Liver (tissue), 8 donors: ENCODE measurements at regions not wholly inside any gene's neighbourhood (a gene's known extent, or its start where the extent isn't known, plus 50 kb on each side); places are given as distances from the start of the nearest gene placed in this dataset.

ENCODE experiments used
- DNase-seq: peaks from one replicate; pipeline ENCODE4 v3.0.0-alpha.2; 2017; ENCODE audit warnings: low spot score
- H3K27ac ChIP-seq, 2 donors: one replicate each; pipeline ENCODE4 v1.7.0; 2013; ENCODE audit warnings: inconsistent platforms in 2 of 2, low read length in 2 of 2, control low read depth in 1 of 2, low read depth in 1 of 2, mild to moderate bottlenecking in 1 of 2
- H3K27me3 ChIP-seq, 4 donors: one replicate each; pipeline versions ENCODE4 v1.6.1 to v1.7.0; 2013; ENCODE audit warnings: low read length in 3 of 4, inconsistent platforms in 1 of 4, mild to moderate bottlenecking in 1 of 4, moderate library complexity in 1 of 4; ENCODE audit not compliant: control insufficient read depth in 4 of 4, insufficient read depth in 4 of 4
- H3K36me3 ChIP-seq, 4 donors: one replicate each; pipeline versions ENCODE4 v1.6.1 to v1.7.0; 2013; ENCODE audit warnings: low read length in 3 of 4, mild to moderate bottlenecking in 3 of 4, low read depth in 1 of 4, moderate library complexity in 1 of 4; ENCODE audit not compliant: control insufficient read depth in 4 of 4, insufficient read depth in 3 of 4
- H3K4me1 ChIP-seq, 4 donors: one replicate each; pipeline versions ENCODE4 v1.6.1 to v1.7.0; 2013; ENCODE audit warnings: low read length in 3 of 4, mild to moderate bottlenecking in 3 of 4, moderate library complexity in 1 of 4; ENCODE audit not compliant: control insufficient read depth in 4 of 4, insufficient read depth in 4 of 4
- H3K4me3 ChIP-seq, 3 donors: one replicate each; pipeline versions ENCODE4 v1.6.1 to v1.7.0; 2013; ENCODE audit warnings: low read length in 3 of 3, control low read depth in 1 of 3, low read depth in 1 of 3, mild to moderate bottlenecking in 1 of 3
- H3K9ac ChIP-seq, 2 donors: one replicate each; pipeline ENCODE4 v1.7.0; 2013; ENCODE audit warnings: low read length in 2 of 2, mild to moderate bottlenecking in 2 of 2, moderate library complexity in 2 of 2, control low read depth in 1 of 2, low read depth in 1 of 2
- H3K9me3 ChIP-seq, 4 donors: one replicate each; pipeline versions ENCODE4 v1.6.1 to v1.7.0; 2013; ENCODE audit warnings: low read length in 3 of 4; ENCODE audit not compliant: control insufficient read depth in 4 of 4
- EGR1 ChIP-seq, 2 donors: IDR thresholded peaks; 2 replicates each; pipeline ENCODE4 v1.6.1; 2016 to 2018; ENCODE audit warnings: antibody characterized with exemption in 2 of 2, low read depth in 2 of 2
- FOXA1 ChIP-seq: IDR thresholded peaks from 2 replicates; pipeline ENCODE4 v1.6.1; 2016; ENCODE audit warnings: antibody characterized with exemption
- FOXA2 ChIP-seq: IDR thresholded peaks from 2 replicates; pipeline ENCODE4 v1.6.1; 2016; ENCODE audit warnings: antibody characterized with exemption
- GABPA ChIP-seq, 2 donors: IDR thresholded peaks in 1 of 2; conservative IDR thresholded peaks in 1 of 2; 2 replicates each; pipeline ENCODE4 v1.6.1; 2016; ENCODE audit warnings: antibody characterized with exemption in 2 of 2, mild to moderate bottlenecking in 1 of 2, moderate library complexity in 1 of 2
- HNF4A ChIP-seq, 2 donors: conservative IDR thresholded peaks; 2 replicates each; pipeline ENCODE4 v1.6.1; 2016; ENCODE audit warnings: antibody characterized with exemption in 2 of 2, mild to moderate bottlenecking in 2 of 2
- HNF4G ChIP-seq: IDR thresholded peaks from 2 replicates; pipeline ENCODE4 v1.6.1; 2016; ENCODE audit warnings: antibody characterized with exemption
- JUND ChIP-seq, 2 donors: IDR thresholded peaks; 2 replicates each; pipeline ENCODE4 v1.6.1; 2016; ENCODE audit warnings: antibody characterized with exemption in 2 of 2
- NR2F2 ChIP-seq: IDR thresholded peaks from 2 replicates; pipeline ENCODE4 v1.6.1; 2016; ENCODE audit warnings: antibody characterized with exemption
- RXRA ChIP-seq, 2 donors: IDR thresholded peaks; 2 replicates each; pipeline ENCODE4 v1.6.1; 2017 to 2018; ENCODE audit warnings: antibody characterized with exemption in 2 of 2, mild to moderate bottlenecking in 1 of 2
- SP1 ChIP-seq: IDR thresholded peaks from 2 replicates; pipeline ENCODE4 v1.6.1; 2018; ENCODE audit warnings: antibody characterized with exemption, mild to moderate bottlenecking
- TAF1 ChIP-seq: conservative IDR thresholded peaks from 2 replicates; pipeline ENCODE4 v1.6.1; 2016; ENCODE audit warnings: antibody characterized with exemption, mild to moderate bottlenecking
- YY1 ChIP-seq: IDR thresholded peaks from 2 replicates; pipeline ENCODE4 v1.6.1; 2016; ENCODE audit warnings: antibody characterized with exemption, mild to moderate bottlenecking
- WGBS: extraction: QIAGEN DNeasy Blood & Tissue Kit; methylation state at CpG from one replicate; pipeline ENCODE4 v1.1.7; 2013; 5-methylcytosine and 5-hydroxymethylcytosine counted together
- TF ChIP-seq, protein P1 (sequence below): IDR thresholded peaks from 2 replicates; pipeline ENCODE4 v1.6.1; 2016; ENCODE audit warnings: antibody characterized with exemption
- TF ChIP-seq, protein P2 (sequence below): fragments of 150-350 bp; IDR thresholded peaks from 2 replicates; pipeline ENCODE4 v1.5.1; 2017; ENCODE audit warnings: improper control_type of control experiment, low read depth, low read length; ENCODE audit not compliant: missing input control
- TF ChIP-seq, protein P3 (sequence below): IDR thresholded peaks from 2 replicates; pipeline ENCODE4 v1.6.1; 2016; ENCODE audit warnings: antibody characterized with exemption, mild to moderate bottlenecking
- TF ChIP-seq, protein P4 (sequence below): IDR thresholded peaks from 2 replicates; pipeline ENCODE4 v1.6.1; 2016; ENCODE audit warnings: antibody characterized with exemption
- donor health status: healthy.
- donor health status: healthy.
- donor health status: healthy.
- donor health status: healthy.
- donor health status: healthy.

DNA sequence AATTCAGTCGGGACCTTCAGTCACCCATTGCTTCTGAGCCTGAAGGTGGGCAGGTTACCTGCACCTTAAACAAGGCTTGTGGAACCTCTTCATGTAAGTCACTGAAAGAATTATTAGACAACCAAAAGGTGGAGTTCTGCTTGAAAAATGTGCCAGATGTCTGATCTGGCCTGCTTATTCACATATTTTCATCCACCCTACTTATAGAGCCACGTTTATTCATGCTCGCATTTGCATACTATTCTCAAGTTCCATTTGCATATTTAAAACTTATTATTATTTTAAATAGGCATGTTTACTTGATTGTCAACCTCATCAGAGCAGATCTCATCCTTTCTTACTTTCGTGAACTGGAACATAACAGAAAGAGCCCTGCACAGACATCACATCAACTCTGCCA, 140.0 kb upstream of the NABP1 start:
- H3K36me3 ChIP-seq: no peaks in the 10 kb centered on the region
- 87% methylated on average over 4 of the region's 4 CpGs for WGBS

DNA sequence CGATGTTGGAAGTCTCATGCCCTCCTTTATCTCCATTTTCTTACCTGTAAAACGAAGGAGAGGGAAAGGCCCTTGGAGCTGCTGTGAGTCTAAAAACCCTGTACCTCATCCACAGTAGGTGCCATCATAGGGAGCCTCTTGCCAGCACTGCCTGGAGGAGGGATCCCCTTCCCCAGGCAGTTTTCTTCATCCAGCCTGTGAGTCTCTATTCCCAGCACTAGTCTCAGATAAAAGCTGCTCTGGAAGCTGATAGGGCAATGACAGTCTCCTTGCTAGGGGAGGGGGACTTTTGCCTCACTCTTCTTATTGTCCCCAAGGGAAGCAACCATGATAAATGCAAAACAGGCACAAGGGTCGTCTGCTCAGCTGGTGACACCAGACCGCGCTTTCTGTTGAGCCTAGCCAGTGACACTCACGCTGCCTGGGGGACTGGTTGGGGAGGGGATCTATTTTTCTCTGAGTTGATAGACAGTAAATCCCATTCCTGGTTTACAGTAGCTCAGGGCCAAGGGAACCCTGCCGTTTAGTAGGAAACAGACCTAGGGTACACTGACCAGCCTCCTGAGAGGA, 139.5 kb upstream of the NABP1 start:
- H3K9ac ChIP-seq: no peak overlapping the region
- 77% methylated on average over 7 of the region's 7 CpGs for WGBS
- TF ChIP-seq, protein P1, sequence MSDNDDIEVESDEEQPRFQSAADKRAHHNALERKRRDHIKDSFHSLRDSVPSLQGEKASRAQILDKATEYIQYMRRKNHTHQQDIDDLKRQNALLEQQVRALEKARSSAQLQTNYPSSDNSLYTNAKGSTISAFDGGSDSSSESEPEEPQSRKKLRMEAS: no peak
- TF ChIP-seq SP1 (no peak), JUND (IDR thresholded peaks at IDR 0.05) (no peak), NR2F2 (no peak), FOXA2 (no peak), YY1 (no peak), RXRA (IDR thresholded peaks at IDR 0.05) (no peak), EGR1 (IDR thresholded peaks at IDR 0.05; ENCODE audit: low read depth in 2 of 2) (no peak), TAF1 (no peak), HNF4G (no peak), FOXA1 (no peak), HNF4A (conservative IDR thresholded peaks at IDR 0.05) (no peak)
- TF ChIP-seq, protein P2, sequence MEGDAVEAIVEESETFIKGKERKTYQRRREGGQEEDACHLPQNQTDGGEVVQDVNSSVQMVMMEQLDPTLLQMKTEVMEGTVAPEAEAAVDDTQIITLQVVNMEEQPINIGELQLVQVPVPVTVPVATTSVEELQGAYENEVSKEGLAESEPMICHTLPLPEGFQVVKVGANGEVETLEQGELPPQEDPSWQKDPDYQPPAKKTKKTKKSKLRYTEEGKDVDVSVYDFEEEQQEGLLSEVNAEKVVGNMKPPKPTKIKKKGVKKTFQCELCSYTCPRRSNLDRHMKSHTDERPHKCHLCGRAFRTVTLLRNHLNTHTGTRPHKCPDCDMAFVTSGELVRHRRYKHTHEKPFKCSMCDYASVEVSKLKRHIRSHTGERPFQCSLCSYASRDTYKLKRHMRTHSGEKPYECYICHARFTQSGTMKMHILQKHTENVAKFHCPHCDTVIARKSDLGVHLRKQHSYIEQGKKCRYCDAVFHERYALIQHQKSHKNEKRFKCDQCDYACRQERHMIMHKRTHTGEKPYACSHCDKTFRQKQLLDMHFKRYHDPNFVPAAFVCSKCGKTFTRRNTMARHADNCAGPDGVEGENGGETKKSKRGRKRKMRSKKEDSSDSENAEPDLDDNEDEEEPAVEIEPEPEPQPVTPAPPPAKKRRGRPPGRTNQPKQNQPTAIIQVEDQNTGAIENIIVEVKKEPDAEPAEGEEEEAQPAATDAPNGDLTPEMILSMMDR: no peak
- TF ChIP-seq, protein P3, sequence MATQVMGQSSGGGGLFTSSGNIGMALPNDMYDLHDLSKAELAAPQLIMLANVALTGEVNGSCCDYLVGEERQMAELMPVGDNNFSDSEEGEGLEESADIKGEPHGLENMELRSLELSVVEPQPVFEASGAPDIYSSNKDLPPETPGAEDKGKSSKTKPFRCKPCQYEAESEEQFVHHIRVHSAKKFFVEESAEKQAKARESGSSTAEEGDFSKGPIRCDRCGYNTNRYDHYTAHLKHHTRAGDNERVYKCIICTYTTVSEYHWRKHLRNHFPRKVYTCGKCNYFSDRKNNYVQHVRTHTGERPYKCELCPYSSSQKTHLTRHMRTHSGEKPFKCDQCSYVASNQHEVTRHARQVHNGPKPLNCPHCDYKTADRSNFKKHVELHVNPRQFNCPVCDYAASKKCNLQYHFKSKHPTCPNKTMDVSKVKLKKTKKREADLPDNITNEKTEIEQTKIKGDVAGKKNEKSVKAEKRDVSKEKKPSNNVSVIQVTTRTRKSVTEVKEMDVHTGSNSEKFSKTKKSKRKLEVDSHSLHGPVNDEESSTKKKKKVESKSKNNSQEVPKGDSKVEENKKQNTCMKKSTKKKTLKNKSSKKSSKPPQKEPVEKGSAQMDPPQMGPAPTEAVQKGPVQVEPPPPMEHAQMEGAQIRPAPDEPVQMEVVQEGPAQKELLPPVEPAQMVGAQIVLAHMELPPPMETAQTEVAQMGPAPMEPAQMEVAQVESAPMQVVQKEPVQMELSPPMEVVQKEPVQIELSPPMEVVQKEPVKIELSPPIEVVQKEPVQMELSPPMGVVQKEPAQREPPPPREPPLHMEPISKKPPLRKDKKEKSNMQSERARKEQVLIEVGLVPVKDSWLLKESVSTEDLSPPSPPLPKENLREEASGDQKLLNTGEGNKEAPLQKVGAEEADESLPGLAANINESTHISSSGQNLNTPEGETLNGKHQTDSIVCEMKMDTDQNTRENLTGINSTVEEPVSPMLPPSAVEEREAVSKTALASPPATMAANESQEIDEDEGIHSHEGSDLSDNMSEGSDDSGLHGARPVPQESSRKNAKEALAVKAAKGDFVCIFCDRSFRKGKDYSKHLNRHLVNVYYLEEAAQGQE: no peak
- TF ChIP-seq, protein P4, sequence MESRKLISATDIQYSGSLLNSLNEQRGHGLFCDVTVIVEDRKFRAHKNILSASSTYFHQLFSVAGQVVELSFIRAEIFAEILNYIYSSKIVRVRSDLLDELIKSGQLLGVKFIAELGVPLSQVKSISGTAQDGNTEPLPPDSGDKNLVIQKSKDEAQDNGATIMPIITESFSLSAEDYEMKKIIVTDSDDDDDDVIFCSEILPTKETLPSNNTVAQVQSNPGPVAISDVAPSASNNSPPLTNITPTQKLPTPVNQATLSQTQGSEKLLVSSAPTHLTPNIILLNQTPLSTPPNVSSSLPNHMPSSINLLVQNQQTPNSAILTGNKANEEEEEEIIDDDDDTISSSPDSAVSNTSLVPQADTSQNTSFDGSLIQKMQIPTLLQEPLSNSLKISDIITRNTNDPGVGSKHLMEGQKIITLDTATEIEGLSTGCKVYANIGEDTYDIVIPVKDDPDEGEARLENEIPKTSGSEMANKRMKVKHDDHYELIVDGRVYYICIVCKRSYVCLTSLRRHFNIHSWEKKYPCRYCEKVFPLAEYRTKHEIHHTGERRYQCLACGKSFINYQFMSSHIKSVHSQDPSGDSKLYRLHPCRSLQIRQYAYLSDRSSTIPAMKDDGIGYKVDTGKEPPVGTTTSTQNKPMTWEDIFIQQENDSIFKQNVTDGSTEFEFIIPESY: no peak

More for the DNA sequence above, 140.0 kb upstream of the NABP1 start:
- no peaks in the 10 kb centered on the region for H3K9me3 ChIP-seq
- TF ChIP-seq SP1: no peak
- TF ChIP-seq, protein P3: no peak
- TF ChIP-seq FOXA2: no peak
- TF ChIP-seq GABPA (IDR thresholded peaks at IDR 0.05 in 1 of 2, conservative IDR thresholded peaks at IDR 0.05 in 1 of 2): no peak
- TF ChIP-seq, protein P1: no peak
- H3K4me1 ChIP-seq: no peaks in the 10 kb centered on the region
- H3K9ac ChIP-seq: no peak overlapping the region
- no peak overlapping the region for H3K27ac ChIP-seq
- no peak for DNase-seq
- no peak overlapping the region for H3K4me3 ChIP-seq
- no peaks in the 10 kb centered on the region for H3K27me3 ChIP-seq

More for the DNA sequence above, 139.5 kb upstream of the NABP1 start:
- Histone ChIP-seq H3K4me1 (no peaks in the 10 kb centered on the region), H3K4me3 (no peak overlapping the region), H3K27ac (no peak overlapping the region), H3K36me3 (no peaks in the 10 kb centered on the region), H3K27me3 (no peaks in the 10 kb centered on the region), H3K9me3 (no peaks in the 10 kb centered on the region)
- DNase-seq: no peak
